IMR-90 (cell line): ENCODE measurements at regions not wholly inside any gene's neighbourhood (a gene's known extent, or its start where the extent isn't known, plus 50 kb on each side); places are given as distances from the start of the nearest gene placed in this dataset.
A peak's percentile ranks its signal among the peaks of the same experiment; 100 is the strongest.

Source experiments
- ATAC-seq: fragments of 200-7000 bp; cut with Tn5 transposase; 2 replicates; pipeline ENCODE4 v1.9.1; 2020; ENCODE audit warnings: low read depth, mild to moderate bottlenecking, moderate library complexity
- BruUV-seq: library from RNA; stranded (reverse); fragments of 400-500 nt; replicated peaks from 2 replicates; lab custom pipeline; 2021; lab: Mats Ljungman, UMichigan
- CTCF ChIA-PET: fragments of 300-600 bp; formaldehyde crosslinking; extraction: SDS; loops from one replicate; lab custom pipeline; 2021; ENCODE audit warnings: antibody characterized with exemption; lab: Yijun Ruan, JAX
- POLR2A ChIA-PET: fragments of 300-600 bp; sonication (Branson Sonifier 250); formaldehyde crosslinking; loops from one replicate; lab custom pipeline; 2022; ENCODE audit warnings: antibody characterized with exemption; ENCODE audit not compliant: unreplicated experiment; lab: Charles Lee
- DNase-seq: peaks from one replicate; pipeline ENCODE4 v3.0.0; 2013
- H2AFZ ChIP-seq: replicated peaks from 2 replicates; pipeline ENCODE3; 2013; ENCODE audit warnings: low read length, mild to moderate bottlenecking; ENCODE audit not compliant: poor library complexity
- H2AK5ac ChIP-seq: 2 replicates; pipeline ENCODE4 v1.6.1; 2013; ENCODE audit warnings: low read depth, low read length, inconsistent platforms
- H2AK9ac ChIP-seq: replicated peaks from 2 replicates; pipeline ENCODE3; 2013; ENCODE audit warnings: mild to moderate bottlenecking, low read depth, low read length, moderate library complexity; ENCODE audit not compliant: poor library complexity
- H2BK120ac ChIP-seq: 2 replicates; pipeline ENCODE4 v1.6.1; 2013; ENCODE audit warnings: low read depth, low read length, inconsistent platforms
- H2BK15ac ChIP-seq: 3 replicates; pipeline ENCODE4 v1.6.1; 2013; ENCODE audit warnings: low read depth, low read length, inconsistent platforms
- H2BK20ac ChIP-seq: 2 replicates; pipeline ENCODE4 v1.6.1; 2013; ENCODE audit warnings: low read depth, mild to moderate bottlenecking, inconsistent platforms, low read length, moderate library complexity
- H2BK5ac ChIP-seq: 2 replicates; pipeline ENCODE4 v1.6.1; 2013; ENCODE audit warnings: mild to moderate bottlenecking, low read depth, low read length, inconsistent platforms; ENCODE audit not compliant: poor library complexity, severe bottlenecking
- H3K14ac ChIP-seq: replicated peaks from 2 replicates; pipeline ENCODE4 v1.6.1; 2013; ENCODE audit warnings: low read depth, low read length, inconsistent platforms
- H3K18ac ChIP-seq: 2 replicates; pipeline ENCODE4 v1.6.1; 2013; ENCODE audit warnings: low read depth, low read length, control low read depth
- H3K23ac ChIP-seq: 2 replicates; pipeline ENCODE4 v1.6.1; 2013; ENCODE audit warnings: low read depth, low read length, inconsistent platforms
- H3K27ac ChIP-seq: 2 replicates; pipeline ENCODE4 v1.5.1; 2013; ENCODE audit warnings: mild to moderate bottlenecking, control low read depth, low read length; ENCODE audit not compliant: insufficient read depth
- H3K27me3 ChIP-seq: 2 replicates; pipeline ENCODE4 v1.6.1; 2013; ENCODE audit warnings: low read length; ENCODE audit not compliant: control insufficient read depth, insufficient read depth
- H3K36me3 ChIP-seq: 2 replicates; pipeline ENCODE4 v1.6.1; 2013; ENCODE audit warnings: low read length, mixed read lengths; ENCODE audit not compliant: control insufficient read depth, insufficient read depth
- H3K4ac ChIP-seq: 2 replicates; pipeline ENCODE4 v1.6.1; 2013; ENCODE audit warnings: low read depth, low read length, inconsistent platforms
- H3K4me1 ChIP-seq: 2 replicates; pipeline ENCODE4 v1.6.1; 2013; ENCODE audit warnings: low read length, mixed read lengths; ENCODE audit not compliant: control insufficient read depth, insufficient read depth
- H3K4me2 ChIP-seq: 2 replicates; pipeline ENCODE4 v1.6.1; 2013; ENCODE audit warnings: low read depth, mild to moderate bottlenecking, control low read depth, low read length, moderate library complexity
- H3K4me3 ChIP-seq: 2 replicates; pipeline ENCODE4 v1.5.1; 2013; ENCODE audit warnings: low read depth, mild to moderate bottlenecking, control low read depth, low read length, moderate library complexity; ENCODE audit not compliant: insufficient read depth
- H3K56ac ChIP-seq: 2 replicates; pipeline ENCODE4 v1.6.1; 2013; ENCODE audit warnings: low read length, inconsistent platforms; ENCODE audit not compliant: insufficient read depth; ENCODE audit errors: extremely low read depth
- H3K79me1 ChIP-seq, 2 experiments: 2 replicates each; pipeline ENCODE4 v1.6.1; 2013; ENCODE audit warnings: low read length in 2 of 2, inconsistent platforms in 1 of 2, low read depth in 1 of 2
- H3K9ac ChIP-seq: 2 replicates; pipeline ENCODE4 v1.6.1; 2013; ENCODE audit warnings: low read depth, low read length, control low read depth
- H3K9me1 ChIP-seq: 2 replicates; pipeline ENCODE4 v1.6.1; 2013; ENCODE audit warnings: low read length, inconsistent platforms; ENCODE audit not compliant: insufficient read depth
- H3K9me3 ChIP-seq: 2 replicates; pipeline ENCODE4 v1.6.1; 2013; ENCODE audit warnings: low read length; ENCODE audit not compliant: control insufficient read depth, insufficient read depth
- H4K20me1 ChIP-seq: 2 replicates; pipeline ENCODE4 v1.6.1; 2013; ENCODE audit warnings: low read length, inconsistent platforms; ENCODE audit not compliant: insufficient read depth
- H4K5ac ChIP-seq: 2 replicates; pipeline ENCODE4 v1.6.1; 2013; ENCODE audit warnings: mild to moderate bottlenecking, low read depth, low read length, control low read depth
- H4K8ac ChIP-seq, 2 experiments: 2 replicates each; pipeline ENCODE4 v1.6.1; 2013; ENCODE audit warnings: low read depth in 2 of 2, low read length in 2 of 2, control low read depth in 1 of 2, inconsistent platforms in 1 of 2
- H4K91ac ChIP-seq: 2 replicates; pipeline ENCODE4 v1.6.1; 2013; ENCODE audit warnings: low read depth, low read length, inconsistent platforms; ENCODE audit not compliant: insufficient read depth
- BHLHE40 ChIP-seq: fragments of 150-350 bp; IDR thresholded peaks from 2 replicates; pipeline ENCODE4 v1.6.1; 2016; ENCODE audit warnings: mild to moderate bottlenecking, low read depth, low read length
- MAFK ChIP-seq: IDR thresholded peaks from 2 replicates; pipeline ENCODE4 v1.6.1; 2012; ENCODE audit warnings: low read depth, low read length, improper control_type of control experiment
- MXI1 ChIP-seq: IDR thresholded peaks from 2 replicates; pipeline ENCODE4 v1.6.1; 2012; ENCODE audit warnings: low read depth, mild to moderate bottlenecking, low read length, moderate library complexity, borderline replicate concordance
- WGBS, 2 experiments: methylation state at CpG; one replicate each; pipeline versions ENCODE4 v1.1.5 to v1.1.7; 2013; ENCODE audit warnings: missing lambda C conversion rate in 2 of 2; ENCODE audit not compliant: insufficient read length in 1 of 2; ENCODE audit errors: extremely low coverage in 2 of 2; 5-methylcytosine and 5-hydroxymethylcytosine counted together
- dilution Hi-C: fragments of 300-500 bp; cut with HindIII; formaldehyde crosslinking; loops from one replicate; pipeline ENCODE4 v1.14.3; 2018; ENCODE audit warnings: low sequenced_read_pairs; ENCODE audit not compliant: unreplicated experiment
- in situ Hi-C: fragments of 300-500 bp; cut with MboI; formaldehyde crosslinking; loops from 3 replicates; pipeline ENCODE4 v1.14.3; 2019; ENCODE audit warnings: low sequenced_read_pairs, inconsistent platforms, mixed read lengths
- intact Hi-C: fragments of 100-400 bp; cut with micrococcal nuclease; formaldehyde crosslinking; loops from 2 replicates; pipeline ENCODE4 v1.10.0; 2022

DNA sequence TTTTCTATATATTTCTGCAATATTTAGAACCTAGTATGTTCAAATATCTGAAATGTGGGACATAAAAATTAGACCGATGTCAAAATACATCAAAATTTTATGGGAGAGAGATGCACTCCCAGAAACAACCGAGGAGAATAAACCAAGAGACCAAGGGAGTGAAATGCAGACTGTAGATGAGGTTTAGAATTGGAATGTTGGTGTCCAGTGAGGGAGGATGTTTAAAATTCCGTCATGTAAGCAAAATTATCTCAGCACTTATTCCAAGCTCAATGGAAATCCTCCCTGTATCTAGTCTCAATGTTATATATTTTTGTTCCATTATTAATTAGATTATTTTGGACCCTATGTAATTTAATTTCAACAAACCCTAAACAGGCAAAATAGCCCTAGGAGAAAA lies 61.9 kb upstream of the MAGI2 start:
- in situ Hi-C loops (no loop called here), intact Hi-C loops (no loop called here), dilution Hi-C loops (no loop called here)
- H3K23ac ChIP-seq: no peak overlapping the region
- no peak overlapping the region for H3K56ac ChIP-seq
- H2BK20ac ChIP-seq: no peak overlapping the region
- H3K4me3 ChIP-seq: no peak overlapping the region
- no peaks in the 10 kb centered on the region for H3K36me3 ChIP-seq
- H2AK9ac ChIP-seq: no peak overlapping the region
- ChIA-PET CTCF (no interaction called here), POLR2A (no interaction called here)
- no peaks in the 10 kb centered on the region for H3K79me1 ChIP-seq
- H3K18ac ChIP-seq: no peak overlapping the region
- no peaks in the 10 kb centered on the region for H3K9me3 ChIP-seq
- H4K91ac ChIP-seq: no peak overlapping the region
- no peak overlapping the region for H2BK120ac ChIP-seq
- no peak overlapping the region for H3K27ac ChIP-seq
- H3K9me1 ChIP-seq: no peaks in the 10 kb centered on the region
- no TSS peak for BruUV-seq
- no peak overlapping the region for H2AFZ ChIP-seq
- H2BK5ac ChIP-seq: no peak overlapping the region
- no peak overlapping the region for H4K5ac ChIP-seq
- TF ChIP-seq BHLHE40 (no peak), MAFK (peak; percentile 96), MXI1 (no peak)
- H3K4me1 ChIP-seq: no peaks in the 10 kb centered on the region; the same call in 1 of the 2 replicates
- peak; percentile 33 for DNase-seq
- no peak overlapping the region for H3K4ac ChIP-seq
- no peak overlapping the region for H2BK15ac ChIP-seq
- no peaks in the 10 kb centered on the region for H3K27me3 ChIP-seq
- no peak overlapping the region for H3K9ac ChIP-seq
- no peak overlapping the region for H3K14ac ChIP-seq
- H4K20me1 ChIP-seq: no peaks in the 10 kb centered on the region
- peak; percentile 54 for ATAC-seq
- H2AK5ac ChIP-seq: no peak overlapping the region
- no CpG with 5 or more reads among the region's 3 CpGs for WGBS, 2 experiments
- no peak overlapping the region; a peak in 1 of 4 replicates for H4K8ac ChIP-seq
- no peak overlapping the region for H3K4me2 ChIP-seq
